Stimulated activated CD8-positive, alpha-beta memory T cell treated with anti-CD3 and anti-CD28 coated beads, Interleukin-4, amount 100 ng/mL, for 24 hours (primary cell): ENCODE measurements at regions not wholly inside any gene's neighbourhood (a gene's known extent, or its start where the extent isn't known, plus 50 kb on each side); places are given as distances from the start of the nearest gene placed in this dataset.
A peak's percentile ranks its signal among the peaks of the same experiment; 100 is the strongest.

ENCODE experiments used
- DNase-seq: peaks from one replicate; pipeline ENCODE4 v3.0.0-alpha.2; 2020; ENCODE audit warnings: low read depth

DNA sequence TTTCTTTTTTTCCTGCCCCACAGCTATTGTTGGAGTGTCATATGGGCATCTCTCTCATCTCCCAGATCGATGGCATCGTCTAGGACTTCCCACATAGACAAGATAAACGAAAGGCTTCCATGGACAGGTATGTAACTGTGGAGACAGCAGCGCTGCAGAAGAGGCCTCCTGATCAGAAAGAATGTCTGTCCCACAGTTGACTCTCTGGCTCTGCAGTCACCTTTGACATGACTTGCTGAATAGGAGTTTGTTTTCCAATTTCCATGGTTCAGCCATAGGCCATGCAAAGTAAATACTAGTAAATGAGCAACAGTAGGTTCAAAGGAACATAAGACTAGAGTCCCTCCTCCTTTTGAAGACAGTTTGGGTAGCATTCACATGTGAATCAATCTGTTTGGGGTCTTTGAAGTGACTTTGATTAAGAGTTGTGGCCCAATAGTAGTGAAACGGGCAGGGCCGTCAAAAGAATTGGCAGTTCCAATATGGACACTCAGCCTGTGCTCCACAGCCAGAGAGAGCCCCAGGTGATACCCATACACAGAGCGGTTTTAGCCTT is 134.7 kb upstream of the IFNGR1 start:
- no peak for DNase-seq

DNA sequence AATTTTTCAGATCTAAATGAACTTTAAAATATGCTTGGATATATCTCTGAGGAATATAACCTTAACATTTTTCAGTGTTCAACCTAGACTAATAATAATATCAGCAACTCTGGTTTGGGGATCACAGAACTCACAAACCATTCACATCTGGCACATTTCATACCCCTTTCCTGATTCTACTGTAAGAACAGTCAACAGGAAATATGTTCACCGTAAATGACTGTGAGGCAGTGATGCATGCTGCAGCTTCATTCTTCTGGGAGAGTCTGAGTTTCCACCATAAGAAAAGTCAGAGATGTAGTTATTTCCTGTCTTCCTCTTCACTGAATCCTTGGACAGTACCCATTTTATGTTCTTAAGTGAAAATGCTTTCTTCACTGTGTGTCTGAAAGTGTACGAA is 134.2 kb upstream of the IFNGR1 start:
- DNase-seq = no peak

DNA sequence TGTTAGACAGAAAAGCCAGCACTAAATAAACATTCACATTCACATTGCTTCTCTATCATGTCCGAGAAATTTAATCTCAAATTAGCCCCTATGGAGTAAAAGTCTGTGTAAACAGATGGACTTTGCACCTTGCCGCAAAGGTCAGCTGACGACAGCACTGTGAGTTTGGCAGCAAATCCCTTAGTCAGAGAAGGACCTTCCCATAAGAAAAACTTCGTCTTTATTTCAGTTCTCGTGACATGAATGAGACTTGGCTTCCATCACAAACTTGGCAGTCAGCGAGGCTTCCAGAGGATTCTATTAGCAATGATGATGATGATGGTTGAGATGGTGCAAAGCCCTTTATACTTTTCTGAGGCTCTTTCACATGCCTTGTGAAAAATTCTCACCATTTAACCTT is 133.7 kb upstream of the IFNGR1 start:
- DNase-seq = no peak

DNA sequence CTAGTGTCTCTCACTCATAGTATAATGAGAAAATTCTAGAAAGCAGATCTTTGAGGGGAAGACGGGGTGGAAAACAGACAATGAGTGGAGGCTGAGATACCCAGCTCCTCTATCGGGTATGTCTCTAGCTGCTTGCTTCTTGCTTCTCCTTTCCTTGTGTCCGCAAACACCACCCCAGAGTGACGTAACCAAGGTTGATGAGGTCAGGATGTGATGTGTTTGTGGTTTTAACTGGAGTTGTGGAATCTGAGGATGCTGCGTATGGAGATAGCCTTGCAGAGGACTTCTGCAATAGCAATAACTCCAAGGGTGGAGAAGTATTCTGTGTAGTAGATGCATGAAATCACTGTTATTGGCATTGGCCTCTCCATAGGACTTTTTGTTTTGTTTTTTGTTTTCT is 132.7 kb upstream of the IFNGR1 start:
- DNase-seq = no peak

DNA sequence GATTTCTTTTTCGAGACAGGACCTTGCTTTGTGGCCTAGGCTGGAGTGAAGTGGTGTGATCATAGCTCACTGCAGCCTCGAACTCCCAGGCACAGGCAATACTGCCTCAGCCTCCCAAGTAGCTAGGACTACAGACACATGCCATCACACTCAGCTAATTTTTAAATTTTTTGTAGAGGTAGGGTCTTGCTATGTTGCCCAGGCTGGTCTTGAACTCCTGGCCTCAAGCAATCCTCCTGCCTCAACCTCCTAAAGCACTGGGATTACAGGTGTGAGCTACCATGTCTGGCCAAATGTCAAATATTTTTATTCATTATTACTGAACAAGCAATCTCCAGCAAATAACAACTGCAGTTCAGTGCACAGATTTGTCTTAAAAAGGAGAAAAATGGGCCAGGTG is 131.7 kb upstream of the IFNGR1 start:
- no peak for DNase-seq

DNA sequence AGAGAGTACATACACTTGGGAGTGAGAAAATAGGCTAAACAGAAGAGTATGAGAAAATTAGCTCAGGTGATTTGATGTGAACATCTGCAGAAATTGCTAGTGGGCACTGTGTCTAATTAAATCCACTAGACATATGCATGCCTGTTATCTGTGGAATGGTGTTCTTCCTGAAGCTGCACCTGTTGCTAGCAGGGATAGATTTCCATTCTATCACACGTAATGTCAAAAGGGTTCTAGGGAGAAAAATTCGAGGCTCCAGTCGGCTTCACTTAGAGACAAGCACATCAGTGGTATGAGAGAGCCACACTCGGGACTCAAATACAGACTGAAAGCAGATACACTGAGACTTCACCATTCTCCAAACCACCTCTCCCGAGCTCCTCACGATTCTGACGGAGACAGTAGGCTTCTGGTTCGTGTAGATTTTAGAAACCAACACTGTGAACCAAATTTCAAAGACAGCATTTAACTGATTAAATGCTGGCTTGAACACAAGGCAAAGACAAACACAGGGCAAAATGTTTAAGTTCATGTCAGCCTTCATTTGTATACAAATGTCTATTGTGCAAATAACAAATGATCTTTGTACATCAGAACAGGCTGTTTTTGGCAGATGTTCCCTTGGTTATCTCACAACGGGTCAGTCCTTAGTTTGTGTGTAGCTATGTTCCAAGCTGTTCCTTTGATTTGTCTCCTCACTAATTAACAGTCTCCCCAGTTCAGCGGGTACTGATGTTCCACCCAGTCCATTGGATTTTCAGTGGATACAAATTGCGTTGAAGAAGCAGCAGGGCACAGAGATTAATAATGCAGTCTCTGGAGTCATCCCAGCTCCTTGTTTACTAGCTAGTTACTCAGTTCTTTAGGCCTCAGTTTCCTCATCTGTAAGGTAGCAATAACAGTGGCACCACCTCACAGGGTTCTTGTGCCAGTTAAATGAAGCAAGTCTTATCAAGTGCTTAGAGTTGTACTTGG is 131.0 kb upstream of the IFNGR1 start:
- no peak for DNase-seq

DNA sequence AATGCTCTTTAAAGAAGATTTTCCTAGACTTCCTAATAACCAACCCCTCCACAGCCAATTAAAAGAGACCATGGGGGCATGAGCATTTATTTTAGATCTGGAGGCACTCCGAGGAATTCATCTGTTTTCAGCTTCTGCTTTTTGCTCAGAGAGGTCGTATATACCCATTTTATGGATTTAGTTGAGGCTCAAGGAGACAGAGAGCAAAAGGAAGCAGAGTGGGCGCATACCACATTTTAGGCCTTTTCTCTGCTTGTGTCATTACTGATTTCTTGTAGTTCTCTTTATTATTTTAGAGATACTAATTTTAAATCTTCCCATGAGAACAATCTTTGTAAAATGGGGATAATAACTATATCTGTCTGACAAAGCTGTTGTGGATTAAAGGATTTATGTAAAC is 129.6 kb upstream of the IFNGR1 start:
- no peak for DNase-seq

DNA sequence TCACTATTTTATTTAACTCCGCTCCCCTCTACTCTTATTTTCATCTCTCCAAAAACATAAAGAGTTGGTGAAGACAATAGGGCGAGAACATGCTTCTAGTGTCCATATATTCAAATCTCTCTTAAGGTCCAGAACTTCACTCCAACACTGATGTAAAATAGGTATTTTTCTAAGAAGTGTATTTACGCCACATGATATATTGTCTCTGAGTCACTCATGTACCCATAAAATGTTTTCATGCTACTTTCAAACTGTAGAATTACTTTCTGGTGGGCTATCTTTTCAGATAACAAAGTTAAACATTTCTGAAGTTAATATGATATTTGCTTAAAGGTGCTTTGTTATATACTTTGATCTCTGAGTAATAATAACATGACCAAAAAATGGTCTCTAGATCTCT is 124.1 kb upstream of the IFNGR1 start:
- DNase-seq = no peak

DNA sequence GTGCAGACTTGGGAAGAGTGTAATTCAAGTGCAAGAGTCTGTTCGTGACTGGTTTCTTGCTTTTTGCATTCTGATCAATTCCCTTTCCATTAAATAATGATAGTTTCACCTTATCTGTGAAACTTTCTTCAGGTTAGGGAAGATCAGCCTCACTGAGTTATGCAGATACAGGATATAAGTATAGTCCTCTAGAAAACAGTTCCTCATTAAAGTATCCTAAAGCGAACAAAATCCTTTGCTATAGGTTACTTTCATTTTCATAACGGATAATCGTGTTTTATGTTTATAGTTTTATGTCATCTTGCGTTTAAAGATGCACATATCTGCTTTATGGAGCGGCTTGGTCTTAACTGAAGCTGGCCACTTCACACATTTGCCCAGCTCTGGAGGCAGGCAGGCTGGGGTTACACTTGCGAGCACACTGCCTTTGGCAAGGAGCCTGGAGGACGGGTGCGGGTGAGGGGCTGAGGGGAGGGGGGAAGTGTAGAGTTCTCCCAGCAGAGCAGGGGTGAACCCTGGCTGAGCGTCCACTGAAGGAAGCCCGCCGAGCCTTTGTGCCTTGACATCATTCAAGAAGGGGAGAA is 123.5 kb upstream of the IFNGR1 start:
- no peak for DNase-seq

DNA sequence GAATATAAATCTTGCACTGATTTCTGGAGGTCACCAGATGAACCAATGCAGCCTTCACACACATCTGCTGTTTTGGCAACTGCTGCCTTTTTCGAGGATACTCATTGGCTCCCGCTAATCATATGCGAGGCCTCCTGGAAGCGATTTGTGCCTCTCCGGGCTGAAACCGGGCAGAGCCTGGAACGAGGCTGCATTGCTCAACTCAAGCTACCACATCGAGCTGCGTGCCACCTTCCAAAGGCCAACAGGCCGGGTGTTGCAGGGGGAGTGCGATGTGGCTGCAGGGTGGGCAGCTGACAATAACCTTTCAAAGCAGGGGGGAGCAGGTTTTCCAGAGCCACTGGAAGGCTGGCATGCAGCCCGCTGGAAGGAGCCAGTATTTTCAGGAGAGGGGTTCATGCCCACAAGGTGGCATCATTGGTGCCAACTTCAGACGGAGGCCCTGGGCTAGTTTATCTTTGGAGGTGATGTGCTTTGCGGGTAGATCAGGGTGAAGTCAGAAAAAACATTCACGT is 122.6 kb upstream of the IFNGR1 start:
- DNase-seq = peak; percentile 17

DNA sequence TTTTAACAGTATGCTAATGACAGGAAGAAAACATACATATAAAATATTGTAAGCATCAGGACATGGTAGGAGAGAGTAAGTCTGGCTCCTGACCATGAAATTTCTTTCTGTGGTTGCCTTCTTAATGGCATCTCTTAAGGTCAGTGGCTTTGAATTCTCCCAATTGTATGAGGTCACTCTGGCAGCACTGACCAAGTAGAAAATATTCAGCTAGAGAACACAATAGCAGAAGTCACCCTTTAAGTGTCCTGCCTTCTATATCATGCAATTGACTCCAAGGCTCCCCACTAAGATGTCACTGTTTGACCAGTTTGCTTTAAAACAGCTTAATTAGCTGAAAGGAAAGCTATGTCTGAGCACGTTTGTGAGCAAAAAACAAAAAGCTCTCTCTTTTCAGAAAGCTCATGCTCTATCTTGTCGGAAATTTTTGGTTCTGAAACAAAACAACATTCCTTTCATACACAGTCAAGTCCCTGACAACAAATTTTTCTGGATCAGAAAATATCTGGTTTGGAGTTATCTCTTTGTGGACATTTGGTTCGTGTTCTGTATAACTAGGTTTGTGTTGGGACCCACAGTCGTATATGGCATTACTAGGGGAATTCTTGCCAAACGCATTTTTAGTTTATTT is 120.9 kb upstream of the IFNGR1 start:
- DNase-seq = no peak

DNA sequence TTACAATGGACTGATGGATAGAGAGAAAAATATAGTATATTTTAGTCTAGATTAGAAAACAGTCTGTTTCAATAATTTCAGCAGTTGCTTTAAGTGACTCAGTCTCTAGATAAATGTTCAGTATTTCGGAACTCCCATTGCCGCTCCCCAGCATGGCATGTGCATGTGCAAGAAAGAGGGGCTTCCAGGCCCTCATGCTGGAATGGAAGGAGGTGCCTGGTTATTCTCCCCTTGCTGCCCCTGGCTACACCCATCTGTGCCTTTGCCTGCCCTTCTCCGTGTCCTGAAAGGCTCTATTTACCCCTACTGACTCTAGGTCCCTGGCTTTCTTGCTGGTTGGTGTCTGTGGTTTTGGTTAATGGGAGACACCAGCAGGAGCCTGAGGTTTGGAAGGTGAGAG is 115.7 kb upstream of the IFNGR1 start:
- no peak for DNase-seq

DNA sequence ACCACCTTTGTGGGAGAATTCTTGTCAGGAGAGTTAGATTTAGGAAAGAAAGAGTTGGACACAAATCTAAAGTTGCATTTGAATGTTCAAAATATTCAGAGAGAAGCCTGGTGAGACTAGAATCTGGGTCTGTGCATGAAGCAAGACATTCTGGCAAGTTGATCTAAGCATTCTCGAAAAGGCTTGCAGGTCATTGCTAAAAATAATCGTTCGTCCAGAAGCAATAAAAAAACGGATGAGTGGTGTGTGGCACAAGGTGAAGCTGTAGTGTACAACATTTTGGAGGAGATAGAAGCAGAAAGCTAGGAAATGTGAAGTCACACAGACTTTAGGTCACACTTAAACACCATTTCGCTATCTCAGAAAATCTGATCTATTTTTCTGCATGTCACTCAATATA is 114.9 kb upstream of the IFNGR1 start:
- DNase-seq = no peak

DNA sequence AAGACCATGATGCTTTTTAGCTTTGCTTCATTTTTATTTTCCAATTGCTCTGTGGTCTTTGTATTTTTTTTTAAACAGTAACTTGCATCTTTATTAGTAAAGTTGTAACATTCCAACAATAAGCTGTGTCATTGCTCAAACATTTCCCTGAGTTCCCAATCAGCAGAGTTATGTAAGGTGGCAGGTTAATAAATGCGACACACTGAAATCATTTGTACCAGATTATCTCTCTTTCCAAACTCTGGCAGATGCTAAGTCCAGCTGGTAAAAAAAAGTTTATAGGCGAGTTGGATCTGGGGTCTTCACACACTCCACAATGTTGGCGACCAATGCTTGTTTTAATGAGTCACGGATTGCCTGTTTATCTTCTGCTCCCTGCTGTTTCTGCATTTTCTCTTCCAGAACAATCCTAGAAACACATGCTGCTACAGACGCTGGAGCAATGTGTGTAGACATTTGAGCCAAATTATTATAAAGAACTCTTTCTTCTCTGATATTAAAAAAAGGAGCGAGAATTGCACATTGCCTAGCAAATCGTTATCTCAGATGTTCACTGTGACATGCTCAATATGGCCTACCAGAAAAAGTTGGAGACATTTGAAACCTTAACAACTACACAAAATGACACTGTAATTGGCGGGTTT is 113.6 kb upstream of the IFNGR1 start:
- no peak for DNase-seq

DNA sequence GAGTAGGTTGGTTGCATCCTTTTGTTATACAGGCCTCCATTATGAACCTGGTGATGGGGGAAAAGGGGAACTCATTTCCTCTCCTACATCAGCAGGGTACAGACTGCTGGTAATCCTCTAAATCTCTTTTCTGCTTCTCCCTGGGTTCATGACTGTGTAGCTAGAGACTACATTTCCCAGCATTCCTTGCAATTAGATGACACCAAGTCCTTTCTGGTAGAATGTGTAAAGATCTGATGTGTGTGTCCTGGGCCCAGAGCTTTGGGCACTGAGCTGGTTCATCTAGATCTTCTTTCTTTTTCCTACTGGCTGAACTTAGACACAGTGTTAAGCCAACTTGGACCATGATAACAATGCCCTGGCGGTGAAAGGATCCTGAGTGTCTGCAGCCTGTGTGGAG is 104.7 kb upstream of the IFNGR1 start:
- DNase-seq = no peak

DNA sequence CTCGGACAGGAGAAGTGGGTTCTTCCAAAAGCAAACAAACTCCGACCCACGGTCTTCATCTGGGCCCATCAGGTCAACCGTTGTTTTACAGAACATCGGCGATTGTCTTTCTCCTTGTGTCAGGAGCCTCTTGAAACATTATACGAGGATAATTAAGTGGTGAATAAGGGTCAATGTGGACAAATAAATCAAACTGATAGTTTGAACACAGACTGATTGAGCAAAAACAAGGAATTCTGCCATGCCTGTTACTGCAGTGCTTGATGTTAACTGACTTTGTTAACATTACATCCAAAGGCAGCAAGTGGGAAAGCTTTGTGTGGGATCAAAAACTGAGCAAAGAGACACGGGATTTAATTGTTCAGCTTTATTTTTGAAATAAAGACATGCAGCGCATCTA is 101.1 kb upstream of the IFNGR1 start:
- DNase-seq = no peak

DNA sequence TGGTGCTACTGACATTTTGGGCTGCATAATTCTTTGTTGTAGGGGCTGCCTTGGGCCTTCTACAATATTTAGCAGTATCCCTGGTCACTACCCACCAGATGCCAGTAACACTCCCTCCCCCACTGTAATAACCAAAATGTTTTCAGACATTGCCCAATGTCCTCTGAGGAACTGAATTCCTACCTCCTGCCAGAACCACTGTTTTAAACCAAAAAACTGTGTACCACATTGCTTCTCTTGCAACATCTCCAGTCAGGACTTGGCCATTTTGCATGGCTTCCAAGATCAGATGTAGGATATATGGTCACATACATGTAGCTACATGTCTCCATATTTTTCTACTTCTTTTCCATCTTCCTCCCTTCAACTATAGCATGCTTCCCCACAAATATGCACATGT is 97.4 kb upstream of the IFNGR1 start:
- DNase-seq = no peak

DNA sequence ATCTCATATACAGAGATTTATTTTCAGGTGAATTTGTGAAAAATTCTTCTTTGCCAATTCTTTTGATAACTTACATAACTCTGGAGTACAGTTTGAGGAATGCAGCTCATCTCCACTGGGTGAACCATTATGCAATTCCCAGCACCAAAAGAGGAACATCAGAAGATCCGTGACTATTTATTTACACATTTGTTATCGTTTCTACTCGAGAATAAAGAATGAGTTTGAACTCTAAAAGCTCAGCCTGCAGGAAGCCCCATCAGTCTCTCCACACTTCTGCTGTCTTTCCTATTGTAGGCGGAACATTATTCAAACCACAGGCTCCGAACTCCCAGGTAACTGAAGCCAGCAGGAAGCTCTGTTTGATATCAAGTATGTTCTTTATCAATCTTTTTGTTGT is 95.9 kb upstream of the IFNGR1 start:
- no peak for DNase-seq

DNA sequence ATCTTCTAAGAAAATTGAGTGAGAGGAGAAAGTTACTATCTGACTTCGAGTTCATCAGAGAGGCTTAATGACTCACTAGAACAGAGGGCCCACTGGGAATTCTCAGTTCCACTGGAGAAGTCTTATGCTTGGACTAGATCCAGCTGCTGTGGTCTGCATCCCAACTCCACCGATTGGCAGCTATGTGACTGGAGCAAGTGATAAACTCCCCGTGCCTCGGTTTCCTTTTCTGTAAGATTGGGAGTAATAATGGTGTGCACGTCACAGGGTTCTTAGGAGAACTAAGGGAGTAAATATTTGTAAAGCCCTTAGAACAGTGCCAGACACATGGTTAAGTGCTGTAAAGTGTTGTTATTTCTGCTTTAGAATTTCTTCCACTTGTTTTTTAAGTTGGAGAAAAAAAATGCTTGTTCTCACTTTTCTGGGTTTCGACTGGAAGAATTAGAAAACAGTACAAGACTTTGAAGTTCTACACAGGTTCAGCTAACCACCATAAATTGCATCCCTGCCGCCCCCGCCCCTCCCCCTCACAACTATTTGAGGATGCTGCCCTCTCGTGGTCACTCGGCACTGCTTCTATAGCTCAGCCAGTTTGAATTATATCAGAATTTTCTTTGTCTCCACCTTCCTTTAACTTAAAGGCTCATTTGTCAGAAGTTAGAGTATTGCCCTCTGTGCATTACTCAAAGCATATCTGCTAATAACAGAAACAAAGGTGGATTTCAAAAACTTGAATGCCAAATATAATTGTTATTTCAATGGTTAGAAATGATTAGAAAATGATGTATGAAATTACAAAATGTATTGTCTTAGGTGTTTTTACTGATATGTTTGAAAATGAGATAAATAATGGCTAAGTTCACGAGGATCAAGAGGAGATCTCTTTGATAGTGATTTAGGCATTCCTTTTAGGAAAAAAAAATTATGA is 95.0 kb upstream of the IFNGR1 start:
- peak; percentile 48 for DNase-seq

DNA sequence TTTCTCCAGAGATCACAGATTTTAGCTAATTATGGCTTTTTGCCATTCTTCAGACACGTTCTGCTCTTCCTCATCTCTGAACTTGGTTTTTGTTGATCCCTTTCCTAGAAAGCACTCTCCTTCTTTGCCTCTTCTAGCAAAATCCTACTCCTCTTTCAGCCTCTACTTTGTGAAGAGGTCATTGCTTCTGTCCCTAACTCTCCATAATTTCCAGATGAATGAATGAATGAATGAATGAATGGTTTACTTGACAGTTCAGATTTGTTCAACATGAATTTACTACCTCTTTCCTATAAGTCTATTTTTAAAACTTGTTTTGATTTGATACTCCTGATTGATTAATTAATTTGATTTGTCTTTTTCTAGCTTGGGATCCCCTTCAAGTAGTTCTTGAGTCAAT is 94.0 kb upstream of the IFNGR1 start:
- DNase-seq = no peak

DNA sequence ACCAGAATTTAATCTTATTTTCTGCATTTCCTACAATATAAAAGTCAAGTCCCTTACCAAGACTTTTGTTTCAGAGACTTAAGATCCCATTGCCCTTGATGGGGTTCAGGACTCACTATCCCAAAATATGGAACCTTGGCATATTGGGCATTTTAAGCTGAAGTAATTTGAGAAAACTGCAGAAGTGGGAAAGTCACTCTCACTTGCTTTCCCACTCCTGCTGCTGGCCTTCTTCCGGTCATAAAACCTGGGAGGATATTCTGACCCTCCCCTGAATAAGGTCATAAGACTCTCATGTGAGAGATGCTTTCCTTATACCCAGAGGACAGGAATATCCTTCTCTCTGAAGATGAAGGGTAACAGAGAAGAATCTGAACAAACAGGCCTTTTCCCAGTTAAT is 92.8 kb upstream of the IFNGR1 start:
- no peak for DNase-seq
